GM12878 (cell line): ENCODE measurements at regions not wholly inside any gene's neighbourhood (a gene's known extent, or its start where the extent isn't known, plus 50 kb on each side); places are given as distances from the start of the nearest gene placed in this dataset.

Experiments used
- ATAC-seq: fragments of 200-7000 bp; cut with Tn5 transposase; 3 replicates; pipeline ENCODE4 v1.9.1; 2020; ENCODE audit warnings: mild to moderate bottlenecking, moderate library complexity
- BruUV-seq: library from RNA; stranded (reverse); fragments of 400-500 nt; replicated peaks from 2 replicates; lab custom pipeline; 2021; lab: Mats Ljungman, UMichigan
- CTCF ChIA-PET: fragments of 300-600 bp; sonication (Branson Sonifier 250); formaldehyde crosslinking; extraction: SDS; loops from one replicate; lab custom pipeline; 2021; ENCODE audit warnings: inconsistent platforms; lab: Yijun Ruan, JAX
- POLR2A ChIA-PET: fragments of 350-600 bp; formaldehyde crosslinking; extraction: SDS; loops from one replicate; lab custom pipeline; 2021; ENCODE audit warnings: inconsistent platforms; lab: Charles Lee
- RAD21 ChIA-PET: fragments of 300-600 bp; sonication (Branson Sonifier 250); formaldehyde crosslinking; loops from one replicate; lab custom pipeline; 2023; ENCODE audit warnings: antibody characterized with exemption; ENCODE audit not compliant: unreplicated experiment; lab: Charles Lee
- SMC1A ChIA-PET: fragments of 300-600 bp; sonication (Branson Sonifier 250); formaldehyde crosslinking; loops from one replicate; lab custom pipeline; 2023; ENCODE audit not compliant: unreplicated experiment, uncharacterized antibody; lab: Charles Lee
- DNase-seq: peaks from one replicate; pipeline ENCODE4 v3.0.0-alpha.2; 2011; ENCODE audit warnings: low read depth, low spot score
- FAIRE-seq: peaks from 3 replicates; lab custom pipeline; 2011; peaks lifted over from hg19 to GRCh38; lab: Jason Lieb, UNC
- H2AFZ ChIP-seq: 2 replicates; pipeline ENCODE4 v1.6.0; 2011; ENCODE audit warnings: low read depth, low read length, control low read depth; ENCODE audit not compliant: control insufficient read depth
- H3K27ac ChIP-seq: 2 replicates; pipeline ENCODE4 v1.5.1; 2011; ENCODE audit warnings: control low read depth; ENCODE audit not compliant: control insufficient read depth, insufficient read depth
- H3K27me3 ChIP-seq, 2 experiments: replicated peaks in 1 of 2; 2 replicates each; pipeline versions ENCODE4 v1.6.0 to v1.6.1; 2011; ENCODE audit warnings: low read length in 1 of 2; ENCODE audit not compliant: control insufficient read depth in 2 of 2, insufficient read depth in 2 of 2
- H3K36me3 ChIP-seq, 2 experiments: 2 replicates each; pipeline ENCODE4 v1.5.1; 2011; ENCODE audit warnings: low read length in 1 of 2; ENCODE audit not compliant: control insufficient read depth in 2 of 2, insufficient read depth in 2 of 2
- H3K4me1 ChIP-seq: 2 replicates; pipeline ENCODE4 v1.6.1; 2011; ENCODE audit warnings: mild to moderate bottlenecking, low read length, moderate library complexity, mixed read lengths; ENCODE audit not compliant: control insufficient read depth, insufficient read depth
- H3K4me2 ChIP-seq: 2 replicates; pipeline ENCODE4 v1.6.0; 2011; ENCODE audit warnings: control low read depth; ENCODE audit not compliant: control insufficient read depth, insufficient read depth
- H3K4me3 ChIP-seq: fragments of 200-600 bp; sonication (generic); 2 replicates; pipeline ENCODE4 v1.5.1; 2016
- H3K79me2 ChIP-seq: 2 replicates; pipeline ENCODE4 v1.6.0; 2011; ENCODE audit warnings: low read length; ENCODE audit not compliant: control insufficient read depth, insufficient read depth
- H3K9ac ChIP-seq: 2 replicates; pipeline ENCODE4 v1.8.0; 2011; ENCODE audit warnings: low read length, control low read depth, mixed read lengths; ENCODE audit not compliant: control insufficient read depth, insufficient read depth
- H3K9me3 ChIP-seq: replicated peaks from 3 replicates; pipeline ENCODE4 v1.5.1; 2011; ENCODE audit warnings: mild to moderate bottlenecking, low read length; ENCODE audit not compliant: control insufficient read depth, insufficient read depth
- H4K20me1 ChIP-seq: 2 replicates; pipeline ENCODE4 v1.6.0; 2011; ENCODE audit not compliant: control insufficient read depth, insufficient read depth
- CTCF ChIP-seq, 3 experiments: IDR thresholded peaks in 2 of 3; conservative IDR thresholded peaks in 1 of 3; 2 replicates each; pipeline ENCODE4 v1.5.1; 2011; ENCODE audit warnings: low read depth in 3 of 3, low read length in 3 of 3, mild to moderate bottlenecking in 3 of 3, control low read depth in 2 of 3, moderate library complexity in 2 of 3, inconsistent platforms in 1 of 3, mixed read lengths in 1 of 3; ENCODE audit not compliant: control insufficient read depth in 2 of 3, insufficient read depth in 1 of 3; ENCODE audit errors: extremely low read depth in 1 of 3
- CUX1 ChIP-seq: IDR thresholded peaks from 2 replicates; pipeline ENCODE4 v1.6.1; 2012; ENCODE audit warnings: improper control_type of control experiment, low read depth, low read length; ENCODE audit not compliant: insufficient replicate concordance
- GABPA ChIP-seq: IDR thresholded peaks from 2 replicates; pipeline ENCODE4 v1.6.1; 2014; ENCODE audit warnings: antibody characterized with exemption, low read depth, mild to moderate bottlenecking, inconsistent platforms
- PAX5 ChIP-seq: IDR thresholded peaks from 2 replicates; pipeline ENCODE4 v1.6.1; 2011; ENCODE audit warnings: low read depth, low read length, borderline replicate concordance
- RAD21 ChIP-seq: IDR thresholded peaks from 2 replicates; pipeline ENCODE4 v1.6.1; 2011; ENCODE audit warnings: mild to moderate bottlenecking, low read depth, low read length, moderate library complexity; ENCODE audit not compliant: insufficient read depth
- STAT1 ChIP-seq: fragments of 450-650 bp; conservative IDR thresholded peaks from 2 replicates; pipeline ENCODE4 v1.6.1; 2014; ENCODE audit warnings: antibody characterized with exemption, mild to moderate bottlenecking
- STAT3 ChIP-seq: IDR thresholded peaks from 2 replicates; pipeline ENCODE4 v1.6.1; 2011; ENCODE audit warnings: low read depth, low read length, improper control_type of control experiment
- WGBS: methylation state at CpG from one replicate; pipeline ENCODE4 v1.1.6; 2016; ENCODE audit warnings: low lambda C conversion rate; ENCODE audit not compliant: insufficient replicate concordance, insufficient coverage; ENCODE audit errors: missing lambda C conversion rate; 5-methylcytosine and 5-hydroxymethylcytosine counted together
- in situ Hi-C: fragments of 300-500 bp; cut with MboI; formaldehyde crosslinking; loops from 9 replicates; pipeline ENCODE4 v1.14.3; 2018; ENCODE audit warnings: mixed read lengths
- intact Hi-C: fragments of 100-400 bp; cut with micrococcal nuclease; formaldehyde crosslinking; loops from one replicate; pipeline ENCODE4 v1.14.2; 2022; ENCODE audit not compliant: unreplicated experiment

GRCh38 chr1:229156872-229157271, 114.0 kb upstream of the RAB4A start:
- ChIA-PET SMC1A (no interaction called here), CTCF (no interaction called here)
- no peak for ATAC-seq

More at GRCh38 chr1:229156872-229157271, 114.0 kb upstream of the RAB4A start:
- no peak for DNase-seq
- ChIA-PET POLR2A (no interaction called here), RAD21 (no interaction called here)
- Histone ChIP-seq H3K4me1 (no peaks in the 10 kb centered on the region), H3K36me3 (no peaks in the 10 kb centered on the region), H3K4me2 (no peak overlapping the region), H4K20me1 (no peaks in the 10 kb centered on the region), H3K9me3 (no peaks in the 10 kb centered on the region), H3K27ac (no peak overlapping the region), H3K9ac (no peak overlapping the region), H2AFZ (no peak overlapping the region), H3K27me3 (no peaks in the 10 kb centered on the region; a peak in 1 of 4 replicates), H3K79me2 (no peaks in the 10 kb centered on the region), H3K4me3 (no peak overlapping the region)
- no TSS peak for BruUV-seq
- TF ChIP-seq PAX5, result no peak
- TF ChIP-seq GABPA, result no peak
- no peak for TF ChIP-seq STAT3
- peak; percentile 31; the same call in 1 of the 2 replicates for TF ChIP-seq RAD21
- no peak for TF ChIP-seq CUX1
- no peak for TF ChIP-seq STAT1
- TF ChIP-seq CTCF (IDR thresholded peaks at IDR 0.05 in 2 of 3, conservative IDR thresholded peaks at IDR 0.05 in 1 of 3; ENCODE audit: control insufficient read depth in 2 of 3, extremely low read depth in 1 of 3, insufficient read depth in 1 of 3, low read depth in 3 of 3, low read length in 3 of 3), result 0 out of 6 replicates have a peak, but pooled peaks of 2 of the 3 experiments have one; percentile 2 to 11
- in situ Hi-C loops, result no loop called here
- FAIRE-seq, result no peak
- intact Hi-C loops, result no loop called here
- 77% methylated on average over 3 of the region's 3 CpGs for WGBS
